AG10803 (cell line): ENCODE measurements at regions not wholly inside any gene's neighbourhood (a gene's known extent, or its start where the extent isn't known, plus 50 kb on each side); places are given as distances from the start of the nearest gene placed in this dataset.

ENCODE experiments used
- DNase-seq: peaks from one replicate; pipeline ENCODE4 v3.0.0; 2010; ENCODE audit warnings: low read depth
- H3K4me3 ChIP-seq: 2 replicates; pipeline ENCODE4 v1.5.1; 2011; ENCODE audit warnings: mild to moderate bottlenecking, low read length, control low read depth
- CTCF ChIP-seq: conservative IDR thresholded peaks from 2 replicates; pipeline ENCODE4 v1.5.1; 2011; ENCODE audit warnings: mild to moderate bottlenecking, low read length, control low read depth, inconsistent platforms

GRCh38 chr6:12439296-12439695, 149.1 kb downstream of the EDN1 start:
- H3K4me3 ChIP-seq: no peak overlapping the region
- no peak for TF ChIP-seq CTCF
- DNase-seq: no peak

- DNase-seq: no peak
- no peak overlapping the region for H3K4me3 ChIP-seq
- TF ChIP-seq CTCF: no peak
These were observed 150.8 kb downstream of the EDN1 start for GRCh38 chr6:12440981-12441380.

GRCh38 chr6:12442455-12442854, 152.3 kb downstream of the EDN1 start:
- no peak overlapping the region for H3K4me3 ChIP-seq
- DNase-seq: no peak
- no peak for TF ChIP-seq CTCF

- no peak for DNase-seq
- H3K4me3 ChIP-seq: no peak overlapping the region
- no peak for TF ChIP-seq CTCF
These were observed 156.2 kb downstream of the EDN1 start for GRCh38 chr6:12446394-12446793.

GRCh38 chr6:12449447-12449846, 159.3 kb downstream of the EDN1 start:
- TF ChIP-seq CTCF: no peak
- DNase-seq: no peak

GRCh38 chr6:12450467-12450866, 160.3 kb downstream of the EDN1 start:
- no peak for DNase-seq
- TF ChIP-seq CTCF: no peak

More at GRCh38 chr6:12449447-12449846, 159.3 kb downstream of the EDN1 start:
- H3K4me3 ChIP-seq: no peak overlapping the region

GRCh38 chr6:12456343-12456742, 166.2 kb downstream of the EDN1 start:
- no peak for DNase-seq
- no peak overlapping the region for H3K4me3 ChIP-seq
- TF ChIP-seq CTCF: no peak

More at GRCh38 chr6:12450467-12450866, 160.3 kb downstream of the EDN1 start:
- no peak overlapping the region for H3K4me3 ChIP-seq
